ENCODE measurements at regions not wholly inside any gene's neighbourhood (a gene's known extent, or its start where the extent isn't known, plus 50 kb on each side); places are given as distances from the start of the nearest gene placed in this dataset.

- DNase-seq (ENCODE audit: extremely low spot score, insufficient read length, low read depth) (no peak), FAIRE-seq (no peak)
Observed at GRCh38 chr5:68465934-68466551, 250.5 kb downstream of the PIK3R1 start.

GRCh38 chr5:68467208-68467607 lies 251.7 kb downstream of the PIK3R1 start:
- no peak for DNase-seq (ENCODE audit: extremely low spot score, insufficient read length, low read depth)

GRCh38 chr5:68467794-68468193 lies 252.2 kb downstream of the PIK3R1 start:
- DNase-seq (ENCODE audit: extremely low spot score, insufficient read length, low read depth) = no peak
- no peak for FAIRE-seq

More at GRCh38 chr5:68467208-68467607, 251.7 kb downstream of the PIK3R1 start:
- no peak for FAIRE-seq

- DNase-seq (ENCODE audit: extremely low spot score, insufficient read length, low read depth) (no peak), FAIRE-seq (no peak)
Observed at GRCh38 chr5:68468322-68468721, 252.8 kb downstream of the PIK3R1 start.

- DNase-seq (ENCODE audit: extremely low spot score, insufficient read length, low read depth) (no peak), FAIRE-seq (no peak)
Observed at GRCh38 chr5:68475476-68475983, 260.0 kb downstream of the PIK3R1 start.

- FAIRE-seq (no peak), DNase-seq (ENCODE audit: extremely low spot score, insufficient read length, low read depth) (no peak)
Observed at GRCh38 chr5:68476854-68477253, 261.3 kb downstream of the PIK3R1 start.

GRCh38 chr5:68478301-68479095 lies 262.9 kb downstream of the PIK3R1 start:
- no peak for FAIRE-seq
- no peak for DNase-seq (ENCODE audit: extremely low spot score, insufficient read length, low read depth)

GRCh38 chr5:68479524-68479923 lies 264.0 kb downstream of the PIK3R1 start:
- FAIRE-seq = no peak
- no peak for DNase-seq (ENCODE audit: extremely low spot score, insufficient read length, low read depth)

- DNase-seq (ENCODE audit: extremely low spot score, insufficient read length, low read depth) = no peak
- FAIRE-seq = no peak
Observed at GRCh38 chr5:68480335-68480940, 264.9 kb downstream of the PIK3R1 start.

GRCh38 chr5:68482199-68482598 lies 266.6 kb downstream of the PIK3R1 start:
- DNase-seq (ENCODE audit: extremely low spot score, insufficient read length, low read depth) (no peak), FAIRE-seq (no peak)

- FAIRE-seq = no peak
- DNase-seq (ENCODE audit: extremely low spot score, insufficient read length, low read depth) = no peak
Observed at GRCh38 chr5:68484307-68485068, 268.9 kb downstream of the PIK3R1 start.

- DNase-seq (ENCODE audit: extremely low spot score, insufficient read length, low read depth) (no peak), FAIRE-seq (no peak)
Observed at GRCh38 chr5:68489556-68489955, 274.0 kb downstream of the PIK3R1 start.

- FAIRE-seq = no peak
Observed at GRCh38 chr5:68490406-68490805, 274.9 kb downstream of the PIK3R1 start.

GRCh38 chr5:68494771-68495170 lies 279.2 kb downstream of the PIK3R1 start:
- FAIRE-seq (no peak), DNase-seq (ENCODE audit: extremely low spot score, insufficient read length, low read depth) (no peak)

More at GRCh38 chr5:68490406-68490805, 274.9 kb downstream of the PIK3R1 start:
- no peak for DNase-seq (ENCODE audit: extremely low spot score, insufficient read length, low read depth)

- DNase-seq (ENCODE audit: extremely low spot score, insufficient read length, low read depth) = no peak
- no peak for FAIRE-seq
Observed at GRCh38 chr5:68499987-68500386, 284.4 kb downstream of the PIK3R1 start.

GRCh38 chr5:68500813-68501212 lies 285.3 kb downstream of the PIK3R1 start:
- no peak for FAIRE-seq
- DNase-seq (ENCODE audit: extremely low spot score, insufficient read length, low read depth) = no peak

- DNase-seq (ENCODE audit: extremely low spot score, insufficient read length, low read depth) = no peak
- no peak for FAIRE-seq
Observed at GRCh38 chr5:68502531-68502930, 287.0 kb downstream of the PIK3R1 start.

- DNase-seq (ENCODE audit: extremely low spot score, insufficient read length, low read depth) (no peak), FAIRE-seq (no peak)
Observed at GRCh38 chr5:68504306-68504705, 288.8 kb downstream of the PIK3R1 start.

GRCh38 chr5:68505917-68506860 lies 290.6 kb downstream of the PIK3R1 start:
- FAIRE-seq (no peak), DNase-seq (ENCODE audit: extremely low spot score, insufficient read length, low read depth) (no peak)

All from GM18507 (cell line).